ENCODE measurements at regions not wholly inside any gene's neighbourhood (a gene's known extent, or its start where the extent isn't known, plus 50 kb on each side); places are given as distances from the start of the nearest gene placed in this dataset.

- TF ChIP-seq STAT6 (CRISPR knock-in tag; conservative IDR thresholded peaks at IDR 0.05; ENCODE audit: low read depth) (no peak), HMGXB4 (CRISPR knock-in tag; IDR thresholded peaks at IDR 0.05) (no peak), E2F1 (CRISPR knock-in tag; IDR thresholded peaks at IDR 0.05) (no peak), SOX15 (CRISPR knock-in tag; IDR thresholded peaks at IDR 0.05) (no peak), E2F5 (CRISPR knock-in tag; IDR thresholded peaks at IDR 0.05) (no peak), ZNF232 (CRISPR knock-in tag; IDR thresholded peaks at IDR 0.05) (no peak), ZNF512 (CRISPR knock-in tag; IDR thresholded peaks at IDR 0.05; ENCODE audit: borderline replicate concordance) (no peak), FOXP4 (CRISPR knock-in tag; IDR thresholded peaks at IDR 0.05) (no peak), PRRX2 (CRISPR knock-in tag; IDR thresholded peaks at IDR 0.05) (no peak), ZNF281 (CRISPR knock-in tag; IDR thresholded peaks at IDR 0.05) (no peak), PRDM15 (CRISPR knock-in tag; IDR thresholded peaks at IDR 0.05) (no peak), ZNF263 (CRISPR knock-in tag; IDR thresholded peaks at IDR 0.05; ENCODE audit: low read depth) (no peak)
Observed at GRCh38 chr5:158368686-158369085, 509.7 kb upstream of the CLINT1 start (continued).

All from WTC11 (cell line).